GM12891 (cell line): ENCODE measurements at regions not wholly inside any gene's neighbourhood (a gene's known extent, or its start where the extent isn't known, plus 50 kb on each side); places are given as distances from the start of the nearest gene placed in this dataset.

Experiments used
- PAX5 ChIP-seq: IDR thresholded peaks from 2 replicates; pipeline ENCODE4 v1.6.1; 2011; ENCODE audit warnings: low read length, moderate library complexity, mild to moderate bottlenecking; ENCODE audit not compliant: insufficient read depth, severe bottlenecking
- POLR2A ChIP-seq: IDR thresholded peaks from 2 replicates; pipeline ENCODE4 v1.6.1; 2011; ENCODE audit warnings: low read depth, low read length, control low read depth
- POLR2AphosphoS5 ChIP-seq: IDR thresholded peaks from 2 replicates; pipeline ENCODE4 v1.6.1; 2011; ENCODE audit warnings: low read depth, low read length, control low read depth
- TAF1 ChIP-seq: IDR thresholded peaks from 2 replicates; pipeline ENCODE4 v1.6.1; 2011; ENCODE audit warnings: low read depth, low read length, control low read depth

DNA sequence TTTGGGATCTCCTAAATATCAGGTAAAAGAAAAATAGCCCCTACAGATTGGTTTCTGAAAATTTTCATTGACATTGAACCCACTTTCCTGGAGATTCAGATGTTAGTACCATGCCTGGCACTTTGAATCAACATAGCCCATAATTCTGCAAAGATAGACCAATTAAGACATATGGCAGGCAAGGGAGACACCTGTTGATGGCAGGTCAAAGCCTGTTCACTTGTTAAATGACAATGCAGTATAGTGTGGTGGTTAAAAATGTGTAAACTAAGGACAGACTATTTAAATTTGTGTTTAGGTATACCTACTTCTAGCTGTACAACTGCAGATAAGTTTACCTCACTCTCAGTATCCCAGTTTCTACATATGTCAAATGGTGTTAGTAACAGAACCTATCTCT is 178.1 kb upstream of the MMADHC start:
- TF ChIP-seq TAF1 (no peak), POLR2A (no peak), POLR2AphosphoS5 (no peak), PAX5 (no peak)
